HG03342 (cell line): ENCODE measurements at regions not wholly inside any gene's neighbourhood (a gene's known extent, or its start where the extent isn't known, plus 50 kb on each side); places are given as distances from the start of the nearest gene placed in this dataset.

Experiments
- ATAC-seq: cut with Tn5 transposase; IDR thresholded peaks from one replicate; pipeline ENCODE4 v1.9.1; 2021; ENCODE audit warnings: mild to moderate bottlenecking, moderate library complexity; ENCODE audit not compliant: unreplicated experiment

- ATAC-seq: no peak
Measured at GRCh38 chr15:77769700-77770099, 137.0 kb upstream of the LINGO1 start.

DNA sequence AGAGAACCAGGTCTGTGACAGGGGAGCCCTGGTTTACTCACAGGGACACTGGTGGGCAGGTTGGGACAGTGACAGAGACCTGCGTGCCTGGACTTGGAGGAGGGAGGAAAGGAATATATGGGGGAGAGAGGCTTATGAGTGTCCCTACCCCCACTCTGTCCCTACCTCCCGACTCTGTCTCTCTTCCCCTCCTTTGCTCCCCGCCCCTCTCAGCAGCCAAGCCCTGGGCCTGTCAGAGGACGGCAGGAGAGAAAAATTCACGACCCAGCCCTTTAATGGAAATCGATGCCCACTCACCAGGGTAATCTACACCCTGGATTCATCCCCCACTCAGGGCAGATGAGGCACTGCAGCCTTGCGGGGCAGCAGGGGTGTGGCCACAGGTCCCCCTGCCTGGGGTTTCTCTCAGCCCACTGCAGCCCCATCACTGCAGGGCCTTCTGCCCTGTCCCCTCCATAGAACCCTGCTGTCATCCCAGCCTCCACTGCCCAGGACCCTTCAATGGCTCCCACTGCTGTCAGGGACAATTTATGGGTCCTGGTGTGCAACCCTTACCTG lies 135.9 kb upstream of the LINGO1 start:
- ATAC-seq: no peak

DNA sequence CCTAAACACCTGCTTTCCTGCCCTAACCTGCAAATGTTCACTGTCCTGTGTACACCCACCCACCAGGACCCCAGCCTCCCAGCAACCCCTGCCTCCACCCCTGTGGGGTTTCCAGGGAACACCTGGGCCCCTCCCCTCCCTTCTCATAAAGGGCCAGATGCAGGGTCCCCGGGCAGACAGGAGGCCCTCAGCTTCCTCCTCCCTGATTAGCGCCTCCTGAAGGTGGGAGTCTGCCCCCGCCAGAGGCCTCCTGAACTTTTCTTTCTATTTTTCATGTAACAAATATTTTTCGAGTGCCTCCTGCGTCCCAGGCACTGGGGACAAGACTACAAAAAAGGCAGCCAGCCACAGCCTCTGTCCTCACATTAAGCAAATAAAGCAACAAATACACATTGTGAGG lies 135.4 kb upstream of the LINGO1 start:
- ATAC-seq: no peak

DNA sequence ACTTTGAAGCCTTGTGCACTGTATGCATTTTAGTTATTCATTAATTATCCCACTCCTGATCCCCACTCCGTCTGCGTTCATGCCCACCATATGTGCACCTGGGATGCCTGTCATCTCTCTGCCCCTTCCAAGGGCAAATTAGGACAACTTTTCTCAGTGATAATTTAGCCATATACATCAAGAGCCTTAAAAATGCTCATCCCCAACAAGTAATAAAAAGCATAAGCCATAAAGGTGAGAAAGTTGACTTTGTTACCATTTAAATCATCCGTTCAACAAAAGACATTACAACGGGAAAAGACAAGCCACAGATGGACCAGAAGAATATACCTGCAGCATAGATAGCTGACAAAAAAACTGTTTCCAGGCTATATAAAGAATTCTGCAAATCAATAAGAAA lies 131.4 kb upstream of the LINGO1 start:
- ATAC-seq: no peak

DNA sequence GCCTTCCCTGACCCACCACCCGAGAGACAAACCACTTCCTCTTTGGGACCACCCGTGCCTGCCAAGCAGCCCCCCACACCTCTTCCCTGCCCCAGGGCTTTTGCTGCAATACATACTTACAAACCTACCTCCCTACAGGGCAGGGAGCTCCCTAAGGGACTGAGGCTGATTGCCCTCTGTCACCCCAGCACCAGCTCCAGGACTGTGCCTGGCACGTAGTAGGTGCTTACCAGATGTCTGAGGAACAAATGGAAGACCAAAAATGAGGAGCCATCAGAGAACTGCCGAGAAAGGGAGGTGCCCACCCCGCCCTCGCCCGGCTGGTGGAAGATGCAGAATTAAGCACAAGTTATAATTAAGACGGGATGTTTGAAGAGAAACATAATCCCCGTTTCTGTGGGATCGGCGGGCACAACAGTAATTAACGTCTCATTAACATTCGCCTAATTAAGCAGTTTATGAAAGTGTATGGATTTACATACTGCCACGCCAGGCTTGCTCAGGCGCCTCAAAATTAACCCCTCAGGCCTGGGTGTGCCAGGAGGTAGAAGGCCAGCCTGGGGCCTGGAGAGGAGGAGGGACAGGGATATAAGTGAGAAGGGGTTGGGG lies 130.1 kb upstream of the LINGO1 start:
- ATAC-seq: no peak

DNA sequence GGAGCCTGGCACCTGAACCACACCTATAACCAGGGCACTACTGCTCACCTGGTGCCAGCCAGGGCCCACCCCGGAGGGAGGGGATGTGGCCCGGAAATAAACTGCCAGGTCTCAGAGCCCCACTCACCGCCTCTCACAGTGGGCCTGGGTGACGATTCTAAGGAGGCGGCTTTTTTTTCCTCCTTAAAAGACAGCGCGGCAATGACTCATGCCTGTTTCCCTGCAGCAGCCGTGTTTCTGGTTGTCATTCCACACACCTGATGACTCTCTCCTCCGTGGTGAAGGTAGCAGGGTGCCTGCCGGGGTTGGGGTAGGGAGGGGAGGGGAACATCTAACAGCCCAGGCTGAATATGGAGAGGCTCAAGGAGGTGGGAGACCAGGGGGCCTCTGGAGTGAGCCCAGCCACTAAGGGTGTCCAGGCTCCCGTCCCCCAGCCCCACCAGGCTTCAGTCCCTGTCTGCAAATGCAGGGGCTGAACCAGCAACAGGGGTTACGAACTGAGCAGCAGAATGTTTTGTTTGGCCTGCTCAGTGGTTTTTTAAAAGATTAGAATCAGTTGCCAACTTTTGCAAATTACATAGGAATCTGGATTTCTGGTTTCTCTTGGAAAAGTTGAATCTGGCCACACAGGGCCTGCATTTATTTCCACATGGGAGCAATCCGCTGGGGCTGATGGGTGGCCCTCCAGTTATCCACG lies 127.3 kb upstream of the LINGO1 start:
- no peak for ATAC-seq

GRCh38 chr15:77753939-77754338 lies 121.2 kb upstream of the LINGO1 start:
- ATAC-seq: no peak

GRCh38 chr15:77753281-77753873 lies 120.7 kb upstream of the LINGO1 start:
- no peak for ATAC-seq

GRCh38 chr15:77749998-77750540 lies 117.4 kb upstream of the LINGO1 start:
- no peak for ATAC-seq

DNA sequence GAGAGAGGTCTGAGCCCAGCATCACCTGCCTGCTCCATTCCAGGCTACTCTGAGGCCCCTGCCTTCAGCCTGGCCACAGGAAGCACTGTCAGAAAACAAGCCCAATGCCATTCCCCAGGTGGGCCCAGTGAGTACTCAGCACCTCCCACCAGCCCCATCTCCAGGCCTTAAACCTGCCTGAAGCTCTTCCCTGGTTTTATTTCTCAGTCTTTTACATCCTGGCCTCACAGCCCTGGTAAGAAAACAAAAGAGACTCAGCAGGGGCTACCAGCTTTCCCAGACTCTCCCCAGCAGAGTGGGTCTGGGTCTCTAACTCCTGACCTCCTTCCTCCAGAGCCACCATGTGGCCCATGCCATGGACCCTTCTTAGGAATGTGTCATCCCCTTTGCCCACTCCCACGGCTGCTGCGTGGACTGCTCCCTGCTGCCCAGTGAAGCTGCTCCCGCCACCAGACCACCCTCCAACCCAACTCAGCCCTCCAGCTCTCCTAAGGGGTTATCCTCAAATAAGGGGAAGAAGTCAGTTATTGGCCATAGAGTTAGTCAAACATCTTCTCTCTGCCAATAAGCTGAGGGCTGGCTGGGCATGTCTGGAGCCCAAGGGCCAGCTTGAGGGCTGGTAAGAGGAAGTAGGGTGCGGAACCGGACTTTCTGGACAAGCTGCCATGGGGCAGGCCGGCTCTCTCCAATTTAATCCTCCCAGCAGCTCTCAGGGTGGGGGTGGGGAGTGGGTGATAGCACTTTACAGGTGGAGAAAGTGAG lies 116.7 kb upstream of the LINGO1 start:
- ATAC-seq: no peak

GRCh38 chr15:77748078-77749064 lies 115.7 kb upstream of the LINGO1 start:
- no peak for ATAC-seq

DNA sequence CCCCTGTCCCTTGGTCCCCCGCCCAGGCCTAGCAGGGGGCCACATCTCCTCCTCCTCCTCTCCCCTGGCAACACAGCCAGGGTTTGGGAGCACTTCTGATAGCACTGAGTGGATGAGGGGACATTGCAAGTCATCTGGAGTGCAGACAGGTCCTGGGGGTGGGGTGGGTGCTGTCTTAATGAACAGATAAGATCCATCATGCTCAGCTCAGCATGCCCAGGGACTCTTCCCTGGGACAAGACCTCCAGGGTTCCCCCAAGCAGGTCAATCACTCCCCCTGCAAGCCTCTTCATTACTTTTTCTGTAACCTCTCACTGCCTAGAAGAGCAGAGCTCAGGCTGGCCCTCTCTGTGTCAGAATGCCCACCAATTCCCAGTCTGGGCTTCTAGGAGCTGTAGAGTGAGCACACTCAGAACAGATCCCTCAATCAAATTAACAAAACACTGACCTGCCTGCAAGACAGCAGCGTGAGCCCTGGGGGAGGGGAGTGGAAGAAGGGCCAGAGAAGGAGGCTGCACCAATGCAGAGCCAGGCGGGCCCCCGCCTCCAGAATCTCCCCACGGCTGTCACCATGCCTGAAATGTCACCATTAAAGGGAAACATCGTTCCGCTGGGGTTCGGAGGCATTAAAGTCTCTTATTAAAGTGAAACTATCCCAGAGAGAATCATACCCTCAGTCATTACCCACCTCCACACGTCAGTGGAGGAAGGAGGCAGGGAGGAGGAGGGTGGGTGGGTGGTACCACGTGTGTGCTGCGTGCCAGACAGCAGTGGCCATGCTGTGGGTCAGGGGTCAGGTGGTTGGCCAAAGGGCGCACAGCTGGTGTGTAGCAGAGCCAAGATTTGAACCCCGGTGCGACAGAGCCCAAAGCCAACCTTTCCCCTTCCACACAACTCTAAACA lies 114.7 kb upstream of the LINGO1 start:
- no peak for ATAC-seq

DNA sequence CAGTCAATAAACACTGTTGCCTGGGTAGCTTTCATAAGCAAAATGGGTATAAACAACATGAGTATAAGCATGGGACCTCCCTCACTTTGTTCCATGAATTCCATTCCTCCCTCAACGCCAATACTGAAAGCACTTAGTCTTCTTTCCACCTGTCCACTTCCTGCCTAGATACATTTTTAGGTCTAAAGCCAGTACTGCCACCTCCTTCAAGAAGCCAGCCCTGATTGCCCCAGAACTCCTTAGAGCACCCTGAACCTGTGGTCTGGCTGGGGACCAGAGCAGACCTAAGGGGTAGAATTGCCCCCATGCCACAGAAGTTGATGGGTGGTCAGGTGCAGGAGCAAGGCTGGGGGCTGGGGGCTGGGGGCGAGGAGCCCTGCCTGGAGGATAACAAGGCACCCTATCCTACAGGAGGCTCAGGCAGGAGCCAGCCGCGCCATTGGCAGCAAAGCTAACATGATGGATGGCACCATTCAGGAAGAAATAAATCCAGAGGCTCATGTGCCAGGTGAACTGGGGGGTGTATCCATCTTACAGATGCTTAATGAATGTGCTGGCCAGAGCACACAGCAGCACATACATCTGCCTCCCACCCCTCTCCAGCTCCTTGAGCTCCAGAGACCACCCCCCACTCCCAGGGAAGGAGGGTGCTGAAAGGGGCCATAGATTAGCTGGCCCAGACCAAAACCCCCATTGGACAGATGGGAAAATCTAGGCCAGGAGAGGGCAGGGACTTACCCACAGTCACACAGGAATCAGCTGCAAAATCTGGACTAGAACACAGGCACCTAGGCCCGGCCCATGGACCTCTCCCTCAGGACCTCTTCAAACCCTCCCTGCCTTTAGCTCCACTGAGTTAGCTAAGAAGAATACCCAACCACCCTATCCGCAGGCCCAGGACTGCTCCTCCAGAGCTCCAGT lies 113.8 kb upstream of the LINGO1 start:
- ATAC-seq: no peak

GRCh38 chr15:77744398-77744797 lies 111.7 kb upstream of the LINGO1 start:
- ATAC-seq: no peak

GRCh38 chr15:77742570-77742969 lies 109.9 kb upstream of the LINGO1 start:
- no peak for ATAC-seq

DNA sequence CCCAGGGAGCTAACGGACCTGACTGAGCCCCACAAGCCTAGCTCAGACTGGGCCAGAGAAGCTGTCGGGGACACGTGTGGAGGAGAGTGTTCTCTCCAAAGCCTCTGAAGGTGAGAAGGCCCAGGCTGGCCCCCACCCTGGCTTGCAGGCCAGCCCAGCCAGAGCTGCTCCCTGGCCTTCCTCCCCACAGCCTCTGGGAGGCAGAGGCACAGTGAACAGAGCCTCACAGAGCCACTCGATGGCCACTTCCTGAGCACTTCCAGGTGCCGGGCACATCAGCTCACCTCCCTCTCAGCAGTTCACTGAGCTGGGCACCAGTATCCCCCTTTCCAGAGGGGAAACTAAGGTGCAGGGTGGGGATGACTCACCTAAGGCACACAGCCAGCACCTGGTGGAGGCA lies 109.4 kb upstream of the LINGO1 start:
- no peak for ATAC-seq

DNA sequence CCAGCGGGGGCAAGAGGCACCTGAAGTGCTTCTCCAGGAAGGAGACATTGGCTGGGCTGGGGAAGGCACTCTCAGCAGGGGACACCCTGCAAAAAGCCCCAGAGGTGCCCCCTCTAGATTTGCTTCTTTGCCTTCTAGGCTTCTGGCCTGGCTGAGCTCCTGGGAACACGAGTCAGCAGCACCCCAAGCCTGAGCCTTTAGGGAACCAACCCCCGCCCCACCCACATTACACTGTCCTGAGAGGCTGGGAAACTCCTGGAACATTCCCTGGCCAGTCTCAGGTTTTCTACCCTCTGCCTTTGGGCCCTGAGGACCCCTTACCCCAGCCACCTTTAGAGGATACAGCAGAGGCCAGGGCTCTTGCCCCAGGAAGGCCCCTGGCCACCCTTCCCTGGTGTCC lies 108.4 kb upstream of the LINGO1 start:
- ATAC-seq: no peak
